SK-N-SH treated with all-trans-retinoic acid at 6 μM for 48 hours (cell line): ENCODE measurements at regions not wholly inside any gene's neighbourhood (a gene's known extent, or its start where the extent isn't known, plus 50 kb on each side); places are given as distances from the start of the nearest gene placed in this dataset.

Source experiments
- BACH2 ChIP-seq: fragments of 250-450 bp; sonication (Bioruptor Pico); IDR thresholded peaks from 2 replicates; pipeline ENCODE4 v1.9.0; 2021; ENCODE audit warnings: mild to moderate bottlenecking, borderline replicate concordance
- TOX ChIP-seq: fragments of 250-450 bp; sonication (Bioruptor Pico); IDR thresholded peaks from 2 replicates; pipeline ENCODE4 v1.8.0; 2021; ENCODE audit warnings: mild to moderate bottlenecking, moderate library complexity, borderline replicate concordance

DNA sequence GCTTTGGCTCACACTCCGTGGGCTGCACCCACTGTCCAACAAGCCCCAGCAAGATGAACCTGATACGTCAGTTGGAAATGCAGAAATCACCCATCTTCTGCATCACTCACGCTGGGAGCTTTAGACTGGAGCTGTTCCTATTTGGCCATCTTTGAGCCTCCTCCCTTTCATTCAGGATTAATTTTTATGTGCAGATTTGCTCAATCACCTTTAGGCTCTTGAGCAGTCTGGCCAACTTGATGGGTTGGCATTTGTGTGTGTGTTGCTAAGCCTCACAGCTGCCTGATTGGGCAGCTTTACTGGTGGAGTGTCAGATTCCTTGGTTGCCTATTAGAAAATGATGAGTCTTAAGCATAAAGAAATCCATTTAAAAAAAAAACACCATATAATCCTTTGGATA, 236.1 kb downstream of the KIF20B start:
- TF ChIP-seq BACH2 (CRISPR knock-in tag) (no peak), TOX (CRISPR knock-in tag) (no peak)
